ENCODE measurements at regions not wholly inside any gene's neighbourhood (a gene's known extent, or its start where the extent isn't known, plus 50 kb on each side); places are given as distances from the start of the nearest gene placed in this dataset.
A peak's percentile ranks its signal among the peaks of the same experiment; 100 is the strongest.
"Not testable (repeated sequence)": the region's sequence is repeated elsewhere in the genome, so short reads cannot be mapped to it uniquely, and the experiment has no call there.

- no peak for DNase-seq (ENCODE audit: low spot score)
These were observed 77.1 kb upstream of the TNP1 start for GRCh38 chr2:216936954-216937357.

- no peak for DNase-seq (ENCODE audit: low spot score)
These were observed 74.8 kb upstream of the TNP1 start for GRCh38 chr2:216934623-216935022.

GRCh38 chr2:216934151-216934550, 74.3 kb upstream of the TNP1 start:
- DNase-seq (ENCODE audit: low spot score): no peak

DNA sequence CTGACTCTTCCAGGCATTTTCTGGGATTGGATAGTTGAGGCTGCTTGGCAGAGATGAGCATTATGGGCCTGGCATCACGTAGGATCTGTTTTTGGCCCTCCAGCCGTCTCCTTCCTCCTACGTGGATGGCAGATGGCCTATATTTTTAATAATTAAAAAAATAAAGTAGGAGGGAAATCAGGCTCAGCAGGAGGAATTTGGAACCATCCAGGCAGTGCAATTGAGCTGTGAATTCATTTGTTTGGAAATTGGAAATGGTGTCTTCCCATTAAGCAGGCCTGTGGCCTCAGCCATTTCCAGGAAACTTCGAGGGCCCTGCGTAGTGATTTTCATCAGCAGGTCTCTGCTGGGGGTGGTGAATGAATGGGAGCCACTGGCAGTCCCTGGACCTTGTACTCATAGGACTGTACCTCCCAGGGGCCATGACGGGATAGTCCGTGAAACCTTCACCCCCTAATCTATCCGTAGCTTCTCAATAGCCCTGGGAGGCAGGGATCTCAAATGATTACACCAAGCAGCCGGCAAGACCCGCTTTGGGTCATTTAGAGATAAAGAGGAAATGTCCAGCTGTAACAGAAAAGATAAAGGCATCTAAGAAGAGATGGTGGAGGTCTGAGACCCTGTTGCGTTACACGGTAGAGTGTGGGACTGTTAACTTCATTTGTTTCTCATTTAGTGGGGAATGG, 73.1 kb upstream of the TNP1 start:
- DNase-seq (ENCODE audit: low spot score): no peak

DNA sequence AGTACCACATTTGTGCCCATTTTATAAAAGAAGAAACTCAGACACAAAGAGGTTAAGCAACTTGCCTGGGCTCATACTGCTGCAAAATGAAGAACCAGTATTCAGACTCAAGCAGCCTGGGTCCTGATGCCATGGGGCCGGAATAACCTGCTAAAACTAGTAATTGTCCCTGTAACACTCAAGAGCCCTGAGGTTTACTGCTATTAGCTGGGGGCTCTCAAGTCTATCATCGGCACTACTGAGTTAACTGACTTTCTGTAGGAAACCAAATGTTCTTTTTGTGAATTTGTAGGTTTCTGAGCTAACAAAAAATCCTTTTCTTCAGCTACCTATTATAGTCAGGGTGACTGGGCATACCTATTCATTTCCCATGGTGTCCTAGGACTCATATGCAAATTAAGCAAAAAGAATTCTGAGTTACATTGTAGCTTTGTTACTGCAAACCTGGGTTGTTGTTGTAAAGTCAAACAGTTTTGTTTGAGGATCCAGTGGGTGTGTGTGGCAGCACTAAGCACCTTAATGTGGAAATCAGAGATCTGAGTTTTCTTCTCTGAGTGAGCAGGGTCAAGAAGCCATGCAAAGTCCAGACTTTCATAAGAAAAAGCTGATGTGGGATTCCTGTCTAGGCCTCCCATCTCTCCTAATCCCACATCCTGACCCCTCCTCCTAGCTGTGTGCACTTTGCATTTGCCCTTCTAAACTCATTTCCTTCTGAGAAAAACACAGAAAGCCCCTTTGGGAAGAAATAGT, 72.4 kb upstream of the TNP1 start:
- no peak for DNase-seq (ENCODE audit: low spot score)

GRCh38 chr2:216930716-216931115, 70.9 kb upstream of the TNP1 start:
- DNase-seq (ENCODE audit: low spot score): no peak

- DNase-seq (ENCODE audit: low spot score): not testable (repeated sequence)
These were observed 69.5 kb upstream of the TNP1 start for GRCh38 chr2:216929338-216929737.

- DNase-seq (ENCODE audit: low spot score): no peak
These were observed 67.3 kb upstream of the TNP1 start for GRCh38 chr2:216927163-216927562.

- DNase-seq (ENCODE audit: low spot score): no peak
These were observed 65.9 kb upstream of the TNP1 start for GRCh38 chr2:216925636-216926366.

GRCh38 chr2:216925006-216925405, 65.1 kb upstream of the TNP1 start:
- DNase-seq (ENCODE audit: low spot score): no peak

GRCh38 chr2:216923706-216924105, 63.8 kb upstream of the TNP1 start:
- DNase-seq (ENCODE audit: low spot score): peak; percentile 41

GRCh38 chr2:216922175-216922780, 62.4 kb upstream of the TNP1 start:
- DNase-seq (ENCODE audit: low spot score): peak; percentile 63

- no peak for DNase-seq (ENCODE audit: low spot score)
These were observed 61.1 kb upstream of the TNP1 start for GRCh38 chr2:216920937-216921456.

DNA sequence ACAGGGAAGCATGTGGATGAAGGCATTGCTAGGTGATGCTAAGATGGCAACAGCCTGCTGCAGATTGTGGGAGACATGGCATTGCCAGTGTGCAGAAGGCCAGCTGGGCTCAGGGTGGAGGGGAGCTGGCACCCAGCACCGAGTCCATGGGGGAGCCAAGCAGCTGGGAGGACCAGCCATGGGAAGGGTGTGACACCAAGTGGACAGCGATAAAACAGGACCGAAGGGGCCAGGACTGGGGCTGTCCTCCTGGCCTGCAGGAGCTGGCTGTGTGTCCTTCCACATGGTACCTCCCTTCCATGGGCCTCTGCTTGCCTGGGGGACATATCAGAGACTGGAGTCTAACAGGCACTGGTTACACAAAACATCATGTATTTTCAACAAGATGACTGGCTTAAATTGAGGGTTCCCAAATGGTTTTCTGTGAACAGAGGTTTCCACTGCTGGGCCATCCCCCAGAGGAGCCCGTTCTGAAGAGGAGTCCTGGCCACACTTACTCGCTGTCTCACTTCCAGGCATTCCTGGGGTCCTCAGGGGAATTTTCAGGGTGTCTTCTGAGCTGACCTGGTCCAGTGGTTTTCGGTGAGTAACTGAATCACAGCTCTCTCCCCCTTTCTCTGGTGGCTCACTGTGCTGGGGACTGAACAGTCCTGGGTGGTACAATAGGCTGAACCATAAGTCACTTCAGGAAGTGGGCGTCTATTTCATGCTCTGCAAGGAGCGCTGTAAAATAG, 60.4 kb upstream of the TNP1 start:
- no peak for DNase-seq (ENCODE audit: low spot score)

- DNase-seq (ENCODE audit: low spot score): peak; percentile 65
These were observed 58.3 kb upstream of the TNP1 start for GRCh38 chr2:216918088-216918680.

GRCh38 chr2:216916956-216917650, 57.2 kb upstream of the TNP1 start:
- DNase-seq (ENCODE audit: low spot score): no peak

GRCh38 chr2:216915557-216916150, 55.8 kb upstream of the TNP1 start:
- DNase-seq (ENCODE audit: low spot score): no peak

DNA sequence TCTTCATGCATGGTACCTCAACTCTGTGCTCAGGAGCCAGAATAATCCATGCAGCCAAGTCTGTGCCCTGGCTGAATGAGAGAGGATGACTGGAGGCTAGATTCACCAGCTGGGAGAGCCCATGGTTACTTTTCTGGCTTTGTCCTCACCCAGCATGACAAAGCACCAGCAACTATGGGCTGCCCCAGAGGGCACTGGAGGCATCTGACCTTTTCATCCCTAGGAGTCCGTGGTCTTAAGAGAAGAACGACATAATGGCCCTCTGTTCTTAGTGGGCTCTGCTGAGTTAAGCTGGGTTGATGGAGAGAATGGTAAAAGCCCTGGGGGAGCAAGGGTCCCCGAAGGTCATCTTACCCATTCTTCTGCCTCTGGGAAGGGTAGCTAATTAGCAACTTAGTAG, 54.6 kb upstream of the TNP1 start:
- DNase-seq (ENCODE audit: low spot score): no peak

GRCh38 chr2:216911886-216912285, 52.0 kb upstream of the TNP1 start:
- DNase-seq (ENCODE audit: low spot score): peak; percentile 42

- DNase-seq (ENCODE audit: low spot score): no peak
These were observed 51.1 kb upstream of the TNP1 start for GRCh38 chr2:216911008-216911407.

All from COLO829 (cell line).